ENCODE measurements at regions not wholly inside any gene's neighbourhood (a gene's known extent, or its start where the extent isn't known, plus 50 kb on each side); places are given as distances from the start of the nearest gene placed in this dataset.

GRCh38 chr7:131242123-131242650 lies 85.5 kb upstream of the MKLN1 start (continued):
- TF ChIP-seq E2F1 (CRISPR knock-in tag; IDR thresholded peaks at IDR 0.05) = no peak
- TF ChIP-seq, protein P1, sequence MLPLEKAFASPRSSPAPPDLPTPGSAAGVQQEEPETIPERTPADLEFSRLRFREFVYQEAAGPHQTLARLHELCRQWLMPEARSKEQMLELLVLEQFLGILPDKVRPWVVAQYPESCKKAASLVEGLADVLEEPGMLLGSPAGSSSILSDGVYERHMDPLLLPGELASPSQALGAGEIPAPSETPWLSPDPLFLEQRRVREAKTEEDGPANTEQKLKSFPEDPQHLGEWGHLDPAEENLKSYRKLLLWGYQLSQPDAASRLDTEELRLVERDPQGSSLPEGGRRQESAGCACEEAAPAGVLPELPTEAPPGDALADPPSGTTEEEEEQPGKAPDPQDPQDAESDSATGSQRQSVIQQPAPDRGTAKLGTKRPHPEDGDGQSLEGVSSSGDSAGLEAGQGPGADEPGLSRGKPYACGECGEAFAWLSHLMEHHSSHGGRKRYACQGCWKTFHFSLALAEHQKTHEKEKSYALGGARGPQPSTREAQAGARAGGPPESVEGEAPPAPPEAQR (CRISPR knock-in tag; IDR thresholded peaks at IDR 0.05) = no peak
- TF ChIP-seq MLX (CRISPR knock-in tag; IDR thresholded peaks at IDR 0.05) = no peak
- TF ChIP-seq, protein P2, sequence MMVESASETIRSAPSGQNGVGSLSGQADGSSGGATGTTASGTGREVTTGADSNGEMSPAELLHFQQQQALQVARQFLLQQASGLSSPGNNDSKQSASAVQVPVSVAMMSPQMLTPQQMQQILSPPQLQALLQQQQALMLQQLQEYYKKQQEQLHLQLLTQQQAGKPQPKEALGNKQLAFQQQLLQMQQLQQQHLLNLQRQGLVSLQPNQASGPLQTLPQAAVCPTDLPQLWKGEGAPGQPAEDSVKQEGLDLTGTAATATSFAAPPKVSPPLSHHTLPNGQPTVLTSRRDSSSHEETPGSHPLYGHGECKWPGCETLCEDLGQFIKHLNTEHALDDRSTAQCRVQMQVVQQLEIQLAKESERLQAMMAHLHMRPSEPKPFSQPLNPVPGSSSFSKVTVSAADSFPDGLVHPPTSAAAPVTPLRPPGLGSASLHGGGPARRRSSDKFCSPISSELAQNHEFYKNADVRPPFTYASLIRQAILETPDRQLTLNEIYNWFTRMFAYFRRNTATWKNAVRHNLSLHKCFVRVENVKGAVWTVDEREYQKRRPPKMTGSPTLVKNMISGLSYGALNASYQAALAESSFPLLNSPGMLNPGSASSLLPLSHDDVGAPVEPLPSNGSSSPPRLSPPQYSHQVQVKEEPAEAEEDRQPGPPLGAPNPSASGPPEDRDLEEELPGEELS (CRISPR knock-in tag; IDR thresholded peaks at IDR 0.05) = no peak
- TF ChIP-seq ZNF232 (CRISPR knock-in tag; IDR thresholded peaks at IDR 0.05) = no peak
- TF ChIP-seq ELF4 (CRISPR knock-in tag; IDR thresholded peaks at IDR 0.05; ENCODE audit: low read depth) = no peak
- no peak for TF ChIP-seq ZBTB21 (CRISPR knock-in tag; IDR thresholded peaks at IDR 0.05; ENCODE audit: borderline replicate concordance)

DNA sequence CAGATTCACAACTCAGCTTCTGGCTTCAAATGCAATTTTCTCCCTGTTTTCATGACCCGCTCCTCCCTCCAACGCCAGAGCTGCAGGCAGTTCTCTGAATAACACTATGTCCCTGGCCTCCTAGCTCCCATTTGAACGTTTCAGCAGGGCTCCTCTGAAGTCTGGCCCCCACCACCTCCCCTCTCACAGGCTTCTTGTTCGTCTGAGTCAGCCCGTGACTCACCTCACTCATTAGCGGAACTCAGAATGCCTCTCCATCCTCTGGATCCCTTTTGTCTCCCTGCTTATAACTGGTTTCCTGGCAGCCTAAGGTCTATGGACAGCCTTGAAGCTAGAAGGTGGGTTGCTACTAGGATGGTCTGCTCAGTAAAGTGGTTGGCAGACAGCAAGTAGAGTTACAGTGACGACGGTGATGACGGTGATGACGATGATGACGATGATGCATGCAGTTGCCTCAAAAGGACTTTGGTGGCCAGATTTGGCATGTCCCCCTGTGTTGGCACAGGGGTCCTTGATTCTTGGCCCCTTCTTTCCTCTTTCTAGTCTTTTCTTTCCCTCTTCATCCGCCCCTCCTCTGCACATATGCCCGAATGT lies 83.3 kb upstream of the MKLN1 start:
- no peak for TF ChIP-seq NR2C2 (CRISPR knock-in tag; IDR thresholded peaks at IDR 0.05)
- no peak for TF ChIP-seq MYBL2 (CRISPR knock-in tag; IDR thresholded peaks at IDR 0.05)
- no peak for TF ChIP-seq FOXP1 (CRISPR knock-in tag; IDR thresholded peaks at IDR 0.05; ENCODE audit: borderline replicate concordance)
- Mint-ChIP-seq H3K27ac (no peak overlapping the region), H3K4me3 (no peak overlapping the region), H3K27me3 (ENCODE audit: low read depth) (no peaks in the 10 kb centered on the region), H3K9me3 (no peaks in the 10 kb centered on the region), H3K36me3 (no peaks in the 10 kb centered on the region), H3K4me1 (peaks cover 11% of the 10 kb centered on the region)
- POLR2A ChIA-PET = no interaction called here
- ATAC-seq = peak; percentile 77
- CTCF ChIA-PET = interaction anchor here (0.6 to 0.9 kb wide), 2 partner anchors 14 to 59 kb away, joined by 3 to 7 read pairs; no protein-coding TSS in a partner anchor
- DNase-seq (ENCODE audit: low spot score) = no peak

GRCh38 chr7:131249003-131249402 lies 78.7 kb upstream of the MKLN1 start:
- peaks cover 3% of the 10 kb centered on the region; the same call in 1 of the 2 replicates for H3K27me3 Mint-ChIP-seq (ENCODE audit: low read depth)
- no peak overlapping the region for H3K4me3 Mint-ChIP-seq
- H3K4me1 Mint-ChIP-seq = peaks cover 10% of the 10 kb centered on the region
- no peak overlapping the region for H3K27ac Mint-ChIP-seq
- no peak for ATAC-seq
- no peak for TF ChIP-seq NR1H2 (CRISPR knock-in tag; IDR thresholded peaks at IDR 0.05)
- no peak for DNase-seq (ENCODE audit: low spot score)
- peaks cover 10% of the 10 kb centered on the region for H3K9me3 Mint-ChIP-seq
- ChIA-PET CTCF (no interaction called here), POLR2A (no interaction called here)
- H3K36me3 Mint-ChIP-seq = peaks cover 6% of the 10 kb centered on the region

- Mint-ChIP-seq H3K9me3 (peaks cover 15% of the 10 kb centered on the region), H3K36me3 (peaks cover 11% of the 10 kb centered on the region), H3K4me3 (no peak overlapping the region), H3K27me3 (ENCODE audit: low read depth) (peaks cover 3% of the 10 kb centered on the region; the same call in 1 of the 2 replicates), H3K27ac (no peak overlapping the region), H3K4me1 (peaks cover 6% of the 10 kb centered on the region)
- DNase-seq (ENCODE audit: low spot score) (no peak), ATAC-seq (no peak)
- ChIA-PET CTCF (no interaction called here), POLR2A (no interaction called here)
- TF ChIP-seq, protein P3, sequence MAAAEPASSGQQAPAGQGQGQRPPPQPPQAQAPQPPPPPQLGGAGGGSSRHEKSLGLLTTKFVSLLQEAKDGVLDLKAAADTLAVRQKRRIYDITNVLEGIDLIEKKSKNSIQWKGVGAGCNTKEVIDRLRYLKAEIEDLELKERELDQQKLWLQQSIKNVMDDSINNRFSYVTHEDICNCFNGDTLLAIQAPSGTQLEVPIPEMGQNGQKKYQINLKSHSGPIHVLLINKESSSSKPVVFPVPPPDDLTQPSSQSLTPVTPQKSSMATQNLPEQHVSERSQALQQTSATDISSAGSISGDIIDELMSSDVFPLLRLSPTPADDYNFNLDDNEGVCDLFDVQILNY (CRISPR knock-in tag; IDR thresholded peaks at IDR 0.05) = no peak
These were observed 78.2 kb upstream of the MKLN1 start for GRCh38 chr7:131249483-131249882.

All from WTC11 (cell line).